ENCODE measurements at regions not wholly inside any gene's neighbourhood (a gene's known extent, or its start where the extent isn't known, plus 50 kb on each side); places are given as distances from the start of the nearest gene placed in this dataset.

DNA sequence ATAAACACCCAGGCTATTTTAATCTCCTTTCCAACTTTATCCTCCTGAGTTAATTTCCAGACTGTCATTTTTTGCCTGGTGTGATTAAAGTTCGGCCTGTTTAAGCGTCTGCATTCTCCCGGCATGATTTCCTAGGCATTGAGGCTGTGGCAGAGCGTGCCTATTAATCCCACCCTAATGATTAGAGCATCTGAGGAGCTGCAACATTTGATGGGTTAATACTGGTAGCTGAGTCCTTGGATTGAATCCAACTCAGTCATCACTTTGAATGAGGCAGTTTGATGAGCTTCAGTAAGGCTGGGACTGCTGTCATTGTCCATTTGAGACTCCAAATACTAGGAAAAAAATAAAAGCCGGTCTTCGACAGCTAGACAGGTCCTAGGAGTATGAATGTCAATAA is 882.5 kb downstream of the SLC4A3 start:
- Histone ChIP-seq H3K27me3 (ENCODE audit: insufficient read depth, low read length, poor library complexity, severe bottlenecking) (no peaks in the 10 kb centered on the region), H3K36me3 (ENCODE audit: insufficient read depth, low read length) (no peaks in the 10 kb centered on the region), H2AFZ (ENCODE audit: low read length) (no peak overlapping the region), H3K4me2 (ENCODE audit: low read depth, low read length, poor library complexity, severe bottlenecking) (no peak overlapping the region), H4K20me1 (ENCODE audit: insufficient read depth, low read length, poor library complexity, severe bottlenecking) (no peaks in the 10 kb centered on the region), H3K4me3 (ENCODE audit: low read length, poor library complexity, severe bottlenecking) (no peak overlapping the region), H3K4me1 (ENCODE audit: insufficient read depth, low read length, poor library complexity, severe bottlenecking) (no peaks in the 10 kb centered on the region), H3K9me2 (replicated peaks; ENCODE audit: low read depth, low read length) (no peaks in the 10 kb centered on the region), H3F3A (ENCODE audit: low read depth) (no peaks in the 10 kb centered on the region), H3K79me2 (ENCODE audit: insufficient read depth, low read length) (no peaks in the 10 kb centered on the region), H3K9me3 (ENCODE audit: insufficient read depth, low read depth, low read length) (no peaks in the 10 kb centered on the region; the same call in 1 of the 2 replicates), H3K9ac (ENCODE audit: low read depth, low read length, poor library complexity, severe bottlenecking) (no peak overlapping the region)
- TF ChIP-seq EZH2phosphoT487 (IDR thresholded peaks at IDR 0.05; ENCODE audit: borderline replicate concordance), result no peak
- TF ChIP-seq, protein P1, sequence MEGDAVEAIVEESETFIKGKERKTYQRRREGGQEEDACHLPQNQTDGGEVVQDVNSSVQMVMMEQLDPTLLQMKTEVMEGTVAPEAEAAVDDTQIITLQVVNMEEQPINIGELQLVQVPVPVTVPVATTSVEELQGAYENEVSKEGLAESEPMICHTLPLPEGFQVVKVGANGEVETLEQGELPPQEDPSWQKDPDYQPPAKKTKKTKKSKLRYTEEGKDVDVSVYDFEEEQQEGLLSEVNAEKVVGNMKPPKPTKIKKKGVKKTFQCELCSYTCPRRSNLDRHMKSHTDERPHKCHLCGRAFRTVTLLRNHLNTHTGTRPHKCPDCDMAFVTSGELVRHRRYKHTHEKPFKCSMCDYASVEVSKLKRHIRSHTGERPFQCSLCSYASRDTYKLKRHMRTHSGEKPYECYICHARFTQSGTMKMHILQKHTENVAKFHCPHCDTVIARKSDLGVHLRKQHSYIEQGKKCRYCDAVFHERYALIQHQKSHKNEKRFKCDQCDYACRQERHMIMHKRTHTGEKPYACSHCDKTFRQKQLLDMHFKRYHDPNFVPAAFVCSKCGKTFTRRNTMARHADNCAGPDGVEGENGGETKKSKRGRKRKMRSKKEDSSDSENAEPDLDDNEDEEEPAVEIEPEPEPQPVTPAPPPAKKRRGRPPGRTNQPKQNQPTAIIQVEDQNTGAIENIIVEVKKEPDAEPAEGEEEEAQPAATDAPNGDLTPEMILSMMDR (conservative IDR thresholded peaks at IDR 0.05; ENCODE audit: low read length), result no peak

DNA sequence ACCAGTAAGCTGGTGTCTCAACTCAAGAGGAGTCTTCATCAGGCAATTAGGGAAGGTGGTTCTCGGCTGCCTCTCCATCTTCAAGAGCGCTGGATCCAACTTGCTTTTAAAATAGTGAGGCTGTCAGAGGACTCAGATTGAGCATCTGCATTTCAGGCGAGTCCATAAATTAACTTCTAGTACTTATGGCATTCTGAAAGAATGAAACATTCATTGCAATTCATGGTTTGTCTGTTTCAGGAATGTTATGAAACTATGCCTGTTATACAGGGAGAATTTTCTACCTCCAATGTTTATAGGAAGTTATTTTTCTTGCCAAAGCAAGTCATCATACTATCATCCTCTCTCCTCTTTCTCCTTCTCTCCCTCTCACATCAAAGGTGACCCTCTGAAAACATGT is 883.2 kb downstream of the SLC4A3 start:
- Histone ChIP-seq H3K9me2 (replicated peaks; ENCODE audit: low read depth, low read length) (no peaks in the 10 kb centered on the region), H3K9ac (ENCODE audit: low read depth, low read length, poor library complexity, severe bottlenecking) (no peak overlapping the region), H3K36me3 (ENCODE audit: insufficient read depth, low read length) (no peaks in the 10 kb centered on the region), H3K4me3 (ENCODE audit: low read length, poor library complexity, severe bottlenecking) (no peak overlapping the region), H3K79me2 (ENCODE audit: insufficient read depth, low read length) (no peaks in the 10 kb centered on the region), H3K9me3 (ENCODE audit: insufficient read depth, low read depth, low read length) (no peaks in the 10 kb centered on the region; the same call in 1 of the 2 replicates), H4K20me1 (ENCODE audit: insufficient read depth, low read length, poor library complexity, severe bottlenecking) (no peaks in the 10 kb centered on the region), H2AFZ (ENCODE audit: low read length) (no peak overlapping the region), H3F3A (ENCODE audit: low read depth) (no peaks in the 10 kb centered on the region), H3K4me2 (ENCODE audit: low read depth, low read length, poor library complexity, severe bottlenecking) (no peak overlapping the region), H3K4me1 (ENCODE audit: insufficient read depth, low read length, poor library complexity, severe bottlenecking) (no peaks in the 10 kb centered on the region), H3K27me3 (ENCODE audit: insufficient read depth, low read length, poor library complexity, severe bottlenecking) (no peaks in the 10 kb centered on the region)
- TF ChIP-seq EZH2phosphoT487 (IDR thresholded peaks at IDR 0.05; ENCODE audit: borderline replicate concordance), result no peak
- TF ChIP-seq, protein P1 (conservative IDR thresholded peaks at IDR 0.05; ENCODE audit: low read length), result no peak

DNA sequence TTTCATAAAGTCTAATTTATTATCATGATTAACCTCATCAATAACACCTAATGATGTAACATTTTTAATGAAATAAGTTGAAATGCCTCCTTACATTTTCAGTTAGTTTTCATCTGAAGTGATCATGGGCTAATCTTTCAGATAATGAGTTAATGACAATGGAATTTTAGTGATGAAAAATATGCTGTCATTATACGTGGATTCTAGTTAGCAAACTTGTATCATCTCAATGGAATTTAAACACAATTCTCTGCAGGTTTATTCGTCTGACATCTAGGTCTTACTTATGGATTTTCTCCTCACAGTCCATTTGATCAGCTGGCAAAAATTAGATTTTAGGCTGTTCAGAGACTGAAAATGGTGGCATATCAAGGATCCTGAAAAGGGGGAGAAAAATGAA is 885.0 kb downstream of the SLC4A3 start:
- Histone ChIP-seq H3K79me2 (ENCODE audit: insufficient read depth, low read length) (no peaks in the 10 kb centered on the region), H4K20me1 (ENCODE audit: insufficient read depth, low read length, poor library complexity, severe bottlenecking) (no peaks in the 10 kb centered on the region), H3K9ac (ENCODE audit: low read depth, low read length, poor library complexity, severe bottlenecking) (no peak overlapping the region), H3K9me3 (ENCODE audit: insufficient read depth, low read depth, low read length) (no peaks in the 10 kb centered on the region; the same call in 1 of the 2 replicates), H3K9me2 (replicated peaks; ENCODE audit: low read depth, low read length) (no peaks in the 10 kb centered on the region), H3K27me3 (ENCODE audit: insufficient read depth, low read length, poor library complexity, severe bottlenecking) (no peaks in the 10 kb centered on the region), H3K4me3 (ENCODE audit: low read length, poor library complexity, severe bottlenecking) (no peak overlapping the region), H3F3A (ENCODE audit: low read depth) (no peaks in the 10 kb centered on the region), H3K4me2 (ENCODE audit: low read depth, low read length, poor library complexity, severe bottlenecking) (no peak overlapping the region), H3K4me1 (ENCODE audit: insufficient read depth, low read length, poor library complexity, severe bottlenecking) (no peaks in the 10 kb centered on the region), H3K36me3 (ENCODE audit: insufficient read depth, low read length) (no peaks in the 10 kb centered on the region), H2AFZ (ENCODE audit: low read length) (no peak overlapping the region)
- TF ChIP-seq, protein P1 (conservative IDR thresholded peaks at IDR 0.05; ENCODE audit: low read length), result no peak
- TF ChIP-seq EZH2phosphoT487 (IDR thresholded peaks at IDR 0.05; ENCODE audit: borderline replicate concordance), result no peak

Measured in Loucy (cell line).